ENCODE measurements at regions not wholly inside any gene's neighbourhood (a gene's known extent, or its start where the extent isn't known, plus 50 kb on each side); places are given as distances from the start of the nearest gene placed in this dataset.

DNA sequence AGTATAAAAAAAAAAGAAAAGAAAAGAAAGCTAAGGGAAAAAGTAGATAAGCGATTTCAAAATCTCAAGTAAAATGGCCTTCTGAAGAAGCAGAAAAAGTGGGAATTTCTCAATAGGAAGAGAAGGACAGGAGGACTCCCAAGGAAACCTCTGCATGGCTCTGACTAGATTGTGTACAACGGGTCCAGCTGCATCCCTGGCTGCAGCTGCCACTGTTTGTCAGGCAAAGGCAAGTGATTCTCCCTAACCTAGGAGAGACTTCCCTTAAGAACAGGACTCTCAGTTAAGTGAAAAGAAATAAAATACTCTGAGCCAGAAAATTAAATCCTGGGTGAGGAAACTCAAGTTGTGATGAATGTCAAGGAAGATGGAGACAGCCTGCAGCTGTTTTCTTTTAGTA is 298.6 kb upstream of the KIAA1217 start:
- TF ChIP-seq, protein P1, sequence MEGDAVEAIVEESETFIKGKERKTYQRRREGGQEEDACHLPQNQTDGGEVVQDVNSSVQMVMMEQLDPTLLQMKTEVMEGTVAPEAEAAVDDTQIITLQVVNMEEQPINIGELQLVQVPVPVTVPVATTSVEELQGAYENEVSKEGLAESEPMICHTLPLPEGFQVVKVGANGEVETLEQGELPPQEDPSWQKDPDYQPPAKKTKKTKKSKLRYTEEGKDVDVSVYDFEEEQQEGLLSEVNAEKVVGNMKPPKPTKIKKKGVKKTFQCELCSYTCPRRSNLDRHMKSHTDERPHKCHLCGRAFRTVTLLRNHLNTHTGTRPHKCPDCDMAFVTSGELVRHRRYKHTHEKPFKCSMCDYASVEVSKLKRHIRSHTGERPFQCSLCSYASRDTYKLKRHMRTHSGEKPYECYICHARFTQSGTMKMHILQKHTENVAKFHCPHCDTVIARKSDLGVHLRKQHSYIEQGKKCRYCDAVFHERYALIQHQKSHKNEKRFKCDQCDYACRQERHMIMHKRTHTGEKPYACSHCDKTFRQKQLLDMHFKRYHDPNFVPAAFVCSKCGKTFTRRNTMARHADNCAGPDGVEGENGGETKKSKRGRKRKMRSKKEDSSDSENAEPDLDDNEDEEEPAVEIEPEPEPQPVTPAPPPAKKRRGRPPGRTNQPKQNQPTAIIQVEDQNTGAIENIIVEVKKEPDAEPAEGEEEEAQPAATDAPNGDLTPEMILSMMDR (tag by site-specific recombination; IDR thresholded peaks at IDR 0.05): no peak
- TF ChIP-seq ZNF561 (tag by site-specific recombination; IDR thresholded peaks at IDR 0.05; ENCODE audit: borderline replicate concordance): no peak
- TF ChIP-seq, protein P2, sequence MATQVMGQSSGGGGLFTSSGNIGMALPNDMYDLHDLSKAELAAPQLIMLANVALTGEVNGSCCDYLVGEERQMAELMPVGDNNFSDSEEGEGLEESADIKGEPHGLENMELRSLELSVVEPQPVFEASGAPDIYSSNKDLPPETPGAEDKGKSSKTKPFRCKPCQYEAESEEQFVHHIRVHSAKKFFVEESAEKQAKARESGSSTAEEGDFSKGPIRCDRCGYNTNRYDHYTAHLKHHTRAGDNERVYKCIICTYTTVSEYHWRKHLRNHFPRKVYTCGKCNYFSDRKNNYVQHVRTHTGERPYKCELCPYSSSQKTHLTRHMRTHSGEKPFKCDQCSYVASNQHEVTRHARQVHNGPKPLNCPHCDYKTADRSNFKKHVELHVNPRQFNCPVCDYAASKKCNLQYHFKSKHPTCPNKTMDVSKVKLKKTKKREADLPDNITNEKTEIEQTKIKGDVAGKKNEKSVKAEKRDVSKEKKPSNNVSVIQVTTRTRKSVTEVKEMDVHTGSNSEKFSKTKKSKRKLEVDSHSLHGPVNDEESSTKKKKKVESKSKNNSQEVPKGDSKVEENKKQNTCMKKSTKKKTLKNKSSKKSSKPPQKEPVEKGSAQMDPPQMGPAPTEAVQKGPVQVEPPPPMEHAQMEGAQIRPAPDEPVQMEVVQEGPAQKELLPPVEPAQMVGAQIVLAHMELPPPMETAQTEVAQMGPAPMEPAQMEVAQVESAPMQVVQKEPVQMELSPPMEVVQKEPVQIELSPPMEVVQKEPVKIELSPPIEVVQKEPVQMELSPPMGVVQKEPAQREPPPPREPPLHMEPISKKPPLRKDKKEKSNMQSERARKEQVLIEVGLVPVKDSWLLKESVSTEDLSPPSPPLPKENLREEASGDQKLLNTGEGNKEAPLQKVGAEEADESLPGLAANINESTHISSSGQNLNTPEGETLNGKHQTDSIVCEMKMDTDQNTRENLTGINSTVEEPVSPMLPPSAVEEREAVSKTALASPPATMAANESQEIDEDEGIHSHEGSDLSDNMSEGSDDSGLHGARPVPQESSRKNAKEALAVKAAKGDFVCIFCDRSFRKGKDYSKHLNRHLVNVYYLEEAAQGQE (tag by site-specific recombination; IDR thresholded peaks at IDR 0.05): no peak
- no peak for TF ChIP-seq ZNF121 (tag by site-specific recombination; IDR thresholded peaks at IDR 0.05)
- TF ChIP-seq, protein P3, sequence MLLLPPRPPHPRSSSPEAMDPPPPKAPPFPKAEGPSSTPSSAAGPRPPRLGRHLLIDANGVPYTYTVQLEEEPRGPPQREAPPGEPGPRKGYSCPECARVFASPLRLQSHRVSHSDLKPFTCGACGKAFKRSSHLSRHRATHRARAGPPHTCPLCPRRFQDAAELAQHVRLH (tag by site-specific recombination; IDR thresholded peaks at IDR 0.05): no peak
- no peak for TF ChIP-seq HOXA7 (CRISPR knock-in tag; IDR thresholded peaks at IDR 0.05; ENCODE audit: borderline replicate concordance)
- TF ChIP-seq ZNF768 (tag by site-specific recombination; IDR thresholded peaks at IDR 0.05): no peak
- TF ChIP-seq, protein P4, sequence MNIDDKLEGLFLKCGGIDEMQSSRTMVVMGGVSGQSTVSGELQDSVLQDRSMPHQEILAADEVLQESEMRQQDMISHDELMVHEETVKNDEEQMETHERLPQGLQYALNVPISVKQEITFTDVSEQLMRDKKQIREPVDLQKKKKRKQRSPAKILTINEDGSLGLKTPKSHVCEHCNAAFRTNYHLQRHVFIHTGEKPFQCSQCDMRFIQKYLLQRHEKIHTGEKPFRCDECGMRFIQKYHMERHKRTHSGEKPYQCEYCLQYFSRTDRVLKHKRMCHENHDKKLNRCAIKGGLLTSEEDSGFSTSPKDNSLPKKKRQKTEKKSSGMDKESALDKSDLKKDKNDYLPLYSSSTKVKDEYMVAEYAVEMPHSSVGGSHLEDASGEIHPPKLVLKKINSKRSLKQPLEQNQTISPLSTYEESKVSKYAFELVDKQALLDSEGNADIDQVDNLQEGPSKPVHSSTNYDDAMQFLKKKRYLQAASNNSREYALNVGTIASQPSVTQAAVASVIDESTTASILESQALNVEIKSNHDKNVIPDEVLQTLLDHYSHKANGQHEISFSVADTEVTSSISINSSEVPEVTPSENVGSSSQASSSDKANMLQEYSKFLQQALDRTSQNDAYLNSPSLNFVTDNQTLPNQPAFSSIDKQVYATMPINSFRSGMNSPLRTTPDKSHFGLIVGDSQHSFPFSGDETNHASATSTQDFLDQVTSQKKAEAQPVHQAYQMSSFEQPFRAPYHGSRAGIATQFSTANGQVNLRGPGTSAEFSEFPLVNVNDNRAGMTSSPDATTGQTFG (tag by site-specific recombination; IDR thresholded peaks at IDR 0.05; ENCODE audit: borderline replicate concordance): no peak
- TF ChIP-seq SP2 (tag by site-specific recombination; IDR thresholded peaks at IDR 0.05): no peak
- no peak for TF ChIP-seq ZFP41 (tag by site-specific recombination; IDR thresholded peaks at IDR 0.05; ENCODE audit: borderline replicate concordance)

Measured in HEK293 (cell line).